CD14-positive monocyte (primary cell): ENCODE measurements at regions not wholly inside any gene's neighbourhood (a gene's known extent, or its start where the extent isn't known, plus 50 kb on each side); places are given as distances from the start of the nearest gene placed in this dataset.

Source experiments
- DNase-seq, 3 donors: peaks; one replicate each; pipeline ENCODE4 v3.0.0-alpha.2; 2011 to 2022
- H2AFZ ChIP-seq: 2 replicates; pipeline ENCODE4 v1.6.0; 2012; ENCODE audit warnings: mild to moderate bottlenecking, low read depth, low read length, inconsistent platforms; ENCODE audit not compliant: insufficient read depth, poor library complexity, severe bottlenecking
- H3K27ac ChIP-seq, 2 donors: 1 replicate in 1 of 2; 2 replicates in 1 of 2; pipeline ENCODE4 v1.5.1; 2012 to 2013; ENCODE audit warnings: low read length in 2 of 2, control low read depth in 1 of 2, inconsistent platforms in 1 of 2, low read depth in 1 of 2, mild to moderate bottlenecking in 1 of 2
- H3K27me3 ChIP-seq, 2 donors: one replicate each; pipeline versions ENCODE4 v1.6.0 to v1.6.1; 2011 to 2013; ENCODE audit warnings: low read length in 2 of 2; ENCODE audit not compliant: control insufficient read depth in 2 of 2, insufficient read depth in 2 of 2
- H3K36me3 ChIP-seq, 2 donors: replicated peaks in 1 of 2; 1 replicate in 1 of 2; 2 replicates in 1 of 2; pipeline versions ENCODE4 v1.5.1 to v1.6.1; 2012 to 2013; ENCODE audit warnings: low read length in 2 of 2, control low read depth in 1 of 2, inconsistent platforms in 1 of 2, mild to moderate bottlenecking in 1 of 2; ENCODE audit not compliant: insufficient read depth in 2 of 2, control insufficient read depth in 1 of 2
- H3K4me1 ChIP-seq, 2 donors: 1 replicate in 1 of 2; 2 replicates in 1 of 2; pipeline versions ENCODE4 v1.5.1 to v1.6.1; 2012 to 2013; ENCODE audit warnings: low read length in 2 of 2, control low read depth in 1 of 2, inconsistent platforms in 1 of 2, mild to moderate bottlenecking in 1 of 2, moderate library complexity in 1 of 2; ENCODE audit not compliant: insufficient read depth in 2 of 2, control insufficient read depth in 1 of 2
- H3K4me2 ChIP-seq: replicated peaks from 2 replicates; pipeline ENCODE3; 2012; ENCODE audit warnings: low read length, moderate library complexity, mild to moderate bottlenecking; ENCODE audit not compliant: poor library complexity, severe bottlenecking; ENCODE audit errors: extremely low read depth
- H3K4me3 ChIP-seq, 3 experiments: fragments of 200-600 bp in 1 of 3; sonication (generic) in 1 of 3; replicated peaks in 1 of 3; 1 replicate in 2 of 3; 2 replicates in 1 of 3; pipeline ENCODE4 v1.5.1; 2011 to 2013; ENCODE audit warnings: low read length in 3 of 3, mild to moderate bottlenecking in 3 of 3, control low read depth in 2 of 3, low read depth in 2 of 3, inconsistent platforms in 1 of 3, moderate library complexity in 1 of 3
- H3K79me2 ChIP-seq: 2 replicates; pipeline ENCODE4 v1.6.0; 2012; ENCODE audit warnings: mild to moderate bottlenecking, control low read depth, inconsistent platforms, low read length, moderate library complexity; ENCODE audit not compliant: insufficient read depth
- H3K9ac ChIP-seq: 2 replicates; pipeline ENCODE4 v1.6.0; 2017; ENCODE audit warnings: low read length, mild to moderate bottlenecking; ENCODE audit not compliant: insufficient read depth, poor library complexity, severe bottlenecking
- H3K9me3 ChIP-seq, 2 donors: replicated peaks in 1 of 2; 1 replicate in 1 of 2; 2 replicates in 1 of 2; pipeline versions ENCODE4 v1.5.1 to v1.6.1; 2012 to 2013; ENCODE audit warnings: low read length in 2 of 2, control low read depth in 1 of 2; ENCODE audit not compliant: control insufficient read depth in 1 of 2, insufficient read depth in 1 of 2
- H4K20me1 ChIP-seq: 2 replicates; pipeline ENCODE4 v1.6.0; 2012; ENCODE audit warnings: mild to moderate bottlenecking, low read length, control low read depth, moderate library complexity; ENCODE audit not compliant: insufficient read depth
- H3K27ac Mint-ChIP-seq, 7 donors: one replicate each; pipeline ENCODE4 v1.8.0; 2020; ENCODE audit warnings: mild to moderate bottlenecking in 7 of 7, mixed read lengths in 7 of 7, moderate library complexity in 6 of 7, inconsistent platforms in 2 of 7
- H3K27me3 Mint-ChIP-seq, 3 donors: one replicate each; pipeline ENCODE4 v1.8.0; 2021 to 2022; ENCODE audit warnings: low read depth in 3 of 3, mild to moderate bottlenecking in 3 of 3, mixed read lengths in 3 of 3, moderate library complexity in 3 of 3, inconsistent platforms in 1 of 3
- H3K36me3 Mint-ChIP-seq, 2 donors: one replicate each; pipeline ENCODE4 v1.8.0; 2020; ENCODE audit warnings: mixed read lengths in 2 of 2, inconsistent platforms in 1 of 2, mild to moderate bottlenecking in 1 of 2
- H3K4me1 Mint-ChIP-seq: one replicate; pipeline ENCODE4 v1.8.0; 2020; ENCODE audit warnings: mild to moderate bottlenecking, mixed read lengths
- H3K4me3 Mint-ChIP-seq, 2 donors: one replicate each; pipeline ENCODE4 v1.8.0; 2020; ENCODE audit warnings: mild to moderate bottlenecking in 2 of 2, mixed read lengths in 2 of 2, moderate library complexity in 1 of 2
- H3K9me3 Mint-ChIP-seq, 7 donors: one replicate each; pipeline ENCODE4 v1.8.0; 2020 to 2022; ENCODE audit warnings: mixed read lengths in 7 of 7, mild to moderate bottlenecking in 6 of 7, moderate library complexity in 6 of 7, inconsistent platforms in 2 of 7
- WGBS: methylation state at CpG from one replicate; pipeline ENCODE4 v1.1.5; 2013; ENCODE audit warnings: missing lambda C conversion rate; ENCODE audit not compliant: insufficient coverage; 5-methylcytosine and 5-hydroxymethylcytosine counted together
- intact Hi-C, 2 donors: fragments of 100-400 bp; cut with micrococcal nuclease; formaldehyde crosslinking; loops; one replicate each; pipeline versions ENCODE4 v1.15.0 to v1.15.1; 2023
- TF ChIP-seq, protein P1 (sequence below): fragments of 200-600 bp; IDR thresholded peaks from one replicate; pipeline ENCODE4 v1.8.0; 2022; ENCODE audit warnings: antibody characterized with exemption, mild to moderate bottlenecking

DNA sequence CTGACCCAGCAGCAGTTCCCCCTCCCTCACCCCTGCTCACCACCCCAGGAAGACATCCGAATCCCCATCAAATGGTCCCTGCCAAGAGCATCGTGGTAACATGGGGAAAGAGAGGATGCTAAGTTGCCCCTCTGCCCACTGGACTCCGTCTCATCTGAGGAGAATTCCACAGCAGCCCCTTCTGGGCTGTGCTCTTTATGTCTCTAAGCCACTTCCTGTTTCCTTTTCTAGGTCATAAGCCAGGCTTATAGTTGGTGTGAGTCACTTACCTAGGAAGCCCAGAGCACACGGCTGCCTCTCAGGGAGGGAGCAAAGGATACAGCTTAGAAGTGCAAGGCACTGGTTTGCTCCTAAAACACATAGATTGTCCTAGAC lies 76.0 kb downstream of the VCPKMT start:
- intact Hi-C loops = loop anchor here in 1 of 2 donors (1.0 kb wide), 2 partner anchors 21 to 25 kb away; no protein-coding TSS in a partner anchor
- Mint-ChIP-seq H3K36me3 (peaks cover 13% of the 10 kb centered on the region in 2 donors), H3K27me3 (peaks cover 0 to 2% (median under 1%) of the 10 kb centered on the region in 3 donors), H3K4me3 (peak overlapping the region in 1 of 2 donors; percentile 37), H3K4me1 (peaks cover 61% of the 10 kb centered on the region), H3K9me3 (peaks cover 0 to 3% (median 0%) of the 10 kb centered on the region in 7 donors), H3K27ac (peak overlapping the region; percentile 99 to 100 (median 100))
- H3K9ac ChIP-seq = peak overlapping the region; percentile 80
- no peak overlapping the region for H2AFZ ChIP-seq
- no peaks in the 10 kb centered on the region for H3K27me3 ChIP-seq
- peak; percentile 84 to 94 (median 92) for DNase-seq
- no peaks in the 10 kb centered on the region for H3K79me2 ChIP-seq
- TF ChIP-seq, protein P1, sequence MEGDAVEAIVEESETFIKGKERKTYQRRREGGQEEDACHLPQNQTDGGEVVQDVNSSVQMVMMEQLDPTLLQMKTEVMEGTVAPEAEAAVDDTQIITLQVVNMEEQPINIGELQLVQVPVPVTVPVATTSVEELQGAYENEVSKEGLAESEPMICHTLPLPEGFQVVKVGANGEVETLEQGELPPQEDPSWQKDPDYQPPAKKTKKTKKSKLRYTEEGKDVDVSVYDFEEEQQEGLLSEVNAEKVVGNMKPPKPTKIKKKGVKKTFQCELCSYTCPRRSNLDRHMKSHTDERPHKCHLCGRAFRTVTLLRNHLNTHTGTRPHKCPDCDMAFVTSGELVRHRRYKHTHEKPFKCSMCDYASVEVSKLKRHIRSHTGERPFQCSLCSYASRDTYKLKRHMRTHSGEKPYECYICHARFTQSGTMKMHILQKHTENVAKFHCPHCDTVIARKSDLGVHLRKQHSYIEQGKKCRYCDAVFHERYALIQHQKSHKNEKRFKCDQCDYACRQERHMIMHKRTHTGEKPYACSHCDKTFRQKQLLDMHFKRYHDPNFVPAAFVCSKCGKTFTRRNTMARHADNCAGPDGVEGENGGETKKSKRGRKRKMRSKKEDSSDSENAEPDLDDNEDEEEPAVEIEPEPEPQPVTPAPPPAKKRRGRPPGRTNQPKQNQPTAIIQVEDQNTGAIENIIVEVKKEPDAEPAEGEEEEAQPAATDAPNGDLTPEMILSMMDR = no peak
- H3K36me3 ChIP-seq = no peaks in the 10 kb centered on the region
- peak overlapping the region in 1 of 3 experiments; percentile 40 for H3K4me3 ChIP-seq
- no peaks in the 10 kb centered on the region for H3K9me3 ChIP-seq
- peaks cover 60 to 65% of the 10 kb centered on the region in 2 donors for H3K4me1 ChIP-seq
- H3K4me2 ChIP-seq = peak overlapping the region; percentile 32
- peak overlapping the region; percentile 97 to 100 for H3K27ac ChIP-seq
- no peaks in the 10 kb centered on the region for H4K20me1 ChIP-seq
- 4% methylated on average over 3 of the region's 4 CpGs for WGBS

DNA sequence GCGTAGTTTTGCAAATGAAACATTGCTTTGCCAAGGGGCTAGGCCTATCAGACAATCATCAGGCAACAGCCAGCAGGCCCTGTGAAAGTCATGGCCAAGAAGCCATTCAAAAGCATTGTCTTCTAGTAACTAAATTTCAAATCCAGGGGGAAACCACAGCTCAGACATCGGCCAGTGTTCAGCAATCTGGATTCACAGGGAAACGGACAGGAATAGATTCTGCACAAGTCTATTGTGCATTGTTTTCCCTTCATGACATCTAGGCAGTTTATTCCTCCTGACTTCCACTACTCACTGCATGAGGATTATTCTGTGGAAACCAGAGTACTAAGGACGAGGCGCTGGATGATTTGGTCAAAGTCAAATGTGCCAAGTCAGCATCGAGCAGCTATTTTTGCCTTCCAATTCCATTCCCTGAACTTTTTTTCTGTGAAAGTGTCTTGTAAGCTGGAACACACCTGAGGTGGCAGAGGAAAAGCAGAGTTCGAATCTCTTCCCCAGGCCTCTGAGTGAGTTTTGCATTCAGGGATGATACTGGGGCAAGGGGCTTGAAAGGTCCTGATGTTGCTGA lies 75.4 kb downstream of the VCPKMT start:
- H3K36me3 ChIP-seq = no peaks in the 10 kb centered on the region
- H3K27ac ChIP-seq = peak overlapping the region; percentile 97 to 100
- Mint-ChIP-seq H3K36me3 (peaks cover 19% of the 10 kb centered on the region in 2 donors), H3K4me1 (peaks cover 67% of the 10 kb centered on the region), H3K9me3 (peaks cover 0 to 3% (median 0%) of the 10 kb centered on the region in 7 donors), H3K27me3 (peaks cover 0 to 2% (median 1%) of the 10 kb centered on the region in 3 donors), H3K27ac (peak overlapping the region; percentile 99 to 100 (median 100)), H3K4me3 (no peak overlapping the region)
- H4K20me1 ChIP-seq = no peaks in the 10 kb centered on the region
- TF ChIP-seq, protein P1 = no peak
- WGBS = 75% methylated on average over 3 of the region's 7 CpGs
- H3K4me2 ChIP-seq = peak overlapping the region; percentile 29
- H3K79me2 ChIP-seq = no peaks in the 10 kb centered on the region
- H3K9ac ChIP-seq = peak overlapping the region; percentile 80
- intact Hi-C loops = loop anchor here in 1 of 2 donors (1.0 kb wide), 2 partner anchors 20 to 24 kb away; no protein-coding TSS in a partner anchor
- peak overlapping the region in 1 of 3 experiments; percentile 27 for H3K4me3 ChIP-seq
- H2AFZ ChIP-seq = no peak overlapping the region
- H3K4me1 ChIP-seq = peaks cover 66 to 71% of the 10 kb centered on the region in 2 donors
- no peak for DNase-seq
- no peaks in the 10 kb centered on the region for H3K9me3 ChIP-seq
- H3K27me3 ChIP-seq = no peaks in the 10 kb centered on the region
